ENCODE measurements at regions not wholly inside any gene's neighbourhood (a gene's known extent, or its start where the extent isn't known, plus 50 kb on each side); places are given as distances from the start of the nearest gene placed in this dataset.

DNA sequence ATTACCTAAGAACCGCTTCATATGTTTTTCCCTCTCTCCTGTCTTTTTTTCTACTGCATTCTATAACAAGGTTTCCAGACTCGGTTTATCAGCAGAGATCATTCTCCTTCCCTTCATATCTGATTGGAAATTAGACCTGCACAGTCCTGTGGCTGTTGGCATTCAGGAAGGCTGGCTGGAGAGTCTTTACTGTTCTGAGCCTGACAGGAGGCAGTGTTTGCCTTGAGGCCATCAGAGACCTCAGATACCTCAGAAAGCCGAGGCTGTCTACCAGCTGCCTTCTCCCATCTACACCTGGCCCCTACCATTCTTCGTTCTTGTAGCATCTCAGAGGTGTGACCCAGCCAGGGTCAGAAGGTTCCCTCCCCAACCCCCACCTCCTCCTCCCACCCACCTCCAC, 182.0 kb downstream of the CAND1 start:
- no peaks in the 10 kb centered on the region for H3K9me3 ChIP-seq (ENCODE audit: insufficient read depth, low read depth, low read length)
- H3K18ac ChIP-seq (ENCODE audit: low read length), result no peak overlapping the region
- H3K27ac ChIP-seq (ENCODE audit: low read depth, low read length), result no peak overlapping the region
- H3K79me2 ChIP-seq (ENCODE audit: control insufficient read depth, insufficient read depth, low read length, poor library complexity), result no peaks in the 10 kb centered on the region
- H2BK120ac ChIP-seq (ENCODE audit: insufficient read depth, low read length, poor library complexity), result no peak overlapping the region
- H3K79me1 ChIP-seq (ENCODE audit: low read length), result peaks cover 3% of the 10 kb centered on the region
- H2BK5ac ChIP-seq (ENCODE audit: low read depth, low read length, poor library complexity), result no peak overlapping the region
- no peak overlapping the region for H3K9ac ChIP-seq (ENCODE audit: low read length)
- peak; percentile 49 to 74 for DNase-seq
- H4K12ac ChIP-seq (ENCODE audit: low read depth, low read length), result no peak overlapping the region
- no CpG with 5 or more reads among the region's 4 CpGs for WGBS (ENCODE audit: extremely low coverage, insufficient coverage, insufficient read length)
- no peak overlapping the region for H3K23ac ChIP-seq (ENCODE audit: low read length)
- no peak overlapping the region for H4K91ac ChIP-seq (ENCODE audit: low read depth, low read length)
- no peak overlapping the region for H4K8ac ChIP-seq (ENCODE audit: low read depth, low read length)
- H3K27me3 ChIP-seq (ENCODE audit: insufficient read depth, low read length), result no peaks in the 10 kb centered on the region
- no peaks in the 10 kb centered on the region for H3K36me3 ChIP-seq (ENCODE audit: control insufficient read depth in 1 of 2, insufficient read depth in 2 of 2, low read length in 2 of 2)
- no peak overlapping the region for H3K4me2 ChIP-seq (ENCODE audit: low read length)
- no peak overlapping the region for H2AK5ac ChIP-seq (ENCODE audit: low read length)
- peaks cover 3 to 8% of the 10 kb centered on the region in 2 experiments for H3K4me1 ChIP-seq (ENCODE audit: control insufficient read depth in 1 of 2, insufficient read depth in 2 of 2, low read length in 2 of 2)
- no peak overlapping the region for H2BK12ac ChIP-seq (ENCODE audit: low read length)
- H3K4me3 ChIP-seq (ENCODE audit: low read depth, low read length), result no peak overlapping the region
- no peak overlapping the region for H3K4ac ChIP-seq (ENCODE audit: low read depth, low read length)
- H2AFZ ChIP-seq (ENCODE audit: insufficient read depth, low read length, poor library complexity), result no peak overlapping the region
- no peak overlapping the region for H3K14ac ChIP-seq (ENCODE audit: low read length)

DNA sequence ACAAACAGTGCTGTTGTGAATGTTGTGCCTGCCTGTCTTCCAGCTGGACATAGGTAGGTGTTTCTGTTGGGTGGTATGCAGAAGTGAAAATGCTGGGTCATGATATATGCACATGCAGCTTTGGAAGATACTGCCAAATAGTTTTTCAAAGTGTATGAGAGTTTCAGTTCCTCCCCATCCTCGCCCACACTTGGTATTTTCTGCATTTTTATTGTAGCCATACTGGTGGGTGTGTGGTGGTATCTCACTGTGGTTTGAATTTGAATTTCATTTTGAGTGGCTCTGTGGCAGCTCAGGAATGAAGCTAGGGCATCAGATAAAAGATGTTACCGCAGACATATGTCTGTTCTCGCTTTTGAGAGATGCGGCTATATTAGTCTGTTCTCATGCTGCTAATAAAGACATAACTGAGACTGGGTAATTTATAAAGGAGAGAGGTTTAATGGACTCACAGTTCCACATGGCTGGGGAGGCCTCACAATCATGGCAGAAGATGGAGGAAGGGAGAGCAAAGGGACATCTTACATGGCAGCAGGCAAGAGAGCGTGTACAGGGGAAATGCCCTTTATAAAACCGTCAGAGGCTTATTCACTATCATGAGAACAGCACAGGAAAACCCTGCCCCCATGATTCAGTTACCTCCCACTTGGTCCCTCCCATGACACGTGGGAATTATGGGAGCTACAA, 183.1 kb downstream of the CAND1 start:
- no peak overlapping the region for H3K4ac ChIP-seq (ENCODE audit: low read depth, low read length)
- H4K12ac ChIP-seq (ENCODE audit: low read depth, low read length), result no peak overlapping the region
- no peak overlapping the region for H2AFZ ChIP-seq (ENCODE audit: insufficient read depth, low read length, poor library complexity)
- no peak overlapping the region for H3K27ac ChIP-seq (ENCODE audit: low read depth, low read length)
- H3K18ac ChIP-seq (ENCODE audit: low read length), result no peak overlapping the region
- H3K4me1 ChIP-seq (ENCODE audit: control insufficient read depth in 1 of 2, insufficient read depth in 2 of 2, low read length in 2 of 2), result peaks cover 3 to 8% of the 10 kb centered on the region in 2 experiments
- H2BK120ac ChIP-seq (ENCODE audit: insufficient read depth, low read length, poor library complexity), result no peak overlapping the region
- no peak overlapping the region for H3K14ac ChIP-seq (ENCODE audit: low read length)
- H3K36me3 ChIP-seq (ENCODE audit: control insufficient read depth in 1 of 2, insufficient read depth in 2 of 2, low read length in 2 of 2), result no peaks in the 10 kb centered on the region
- no peak overlapping the region for H3K4me3 ChIP-seq (ENCODE audit: low read depth, low read length)
- H4K91ac ChIP-seq (ENCODE audit: low read depth, low read length), result no peak overlapping the region
- H3K79me2 ChIP-seq (ENCODE audit: control insufficient read depth, insufficient read depth, low read length, poor library complexity), result no peaks in the 10 kb centered on the region
- WGBS (ENCODE audit: extremely low coverage, insufficient coverage, insufficient read length), result no CpG with 5 or more reads among the region's 7 CpGs
- no peak overlapping the region for H3K23ac ChIP-seq (ENCODE audit: low read length)
- no peaks in the 10 kb centered on the region for H3K27me3 ChIP-seq (ENCODE audit: insufficient read depth, low read length)
- no peak overlapping the region for H4K8ac ChIP-seq (ENCODE audit: low read depth, low read length)
- no peak overlapping the region for H3K9ac ChIP-seq (ENCODE audit: low read length)
- H2BK5ac ChIP-seq (ENCODE audit: low read depth, low read length, poor library complexity), result no peak overlapping the region
- no peak overlapping the region for H3K4me2 ChIP-seq (ENCODE audit: low read length)
- no peak overlapping the region for H2BK12ac ChIP-seq (ENCODE audit: low read length)
- peaks cover 3% of the 10 kb centered on the region for H3K79me1 ChIP-seq (ENCODE audit: low read length)
- DNase-seq, result no peak
- H3K9me3 ChIP-seq (ENCODE audit: insufficient read depth, low read depth, low read length), result no peaks in the 10 kb centered on the region
- no peak overlapping the region for H2AK5ac ChIP-seq (ENCODE audit: low read length)

DNA sequence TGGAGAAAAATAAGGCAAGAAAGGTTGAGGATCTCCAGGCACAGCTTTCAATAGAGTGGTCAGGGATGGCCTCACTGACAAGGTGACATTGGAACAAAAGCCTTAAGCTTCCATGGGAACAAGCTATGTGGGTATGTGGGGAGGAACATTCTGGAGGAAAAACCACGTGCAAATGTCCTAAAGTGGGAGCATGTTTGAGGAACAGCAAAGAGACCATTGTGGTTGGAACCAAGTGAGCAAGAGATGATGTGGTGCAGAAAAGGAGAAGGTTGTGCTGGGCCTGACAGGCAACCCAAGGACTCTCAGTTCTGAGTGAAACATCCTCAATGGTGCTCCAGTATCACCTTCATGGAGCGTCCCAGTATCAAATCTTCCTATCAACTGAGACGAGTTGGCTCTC, 184.0 kb downstream of the CAND1 start:
- H3K14ac ChIP-seq (ENCODE audit: low read length), result no peak overlapping the region
- H2BK12ac ChIP-seq (ENCODE audit: low read length), result no peak overlapping the region
- H3K27me3 ChIP-seq (ENCODE audit: insufficient read depth, low read length), result no peaks in the 10 kb centered on the region
- no peak overlapping the region for H3K23ac ChIP-seq (ENCODE audit: low read length)
- H3K18ac ChIP-seq (ENCODE audit: low read length), result no peak overlapping the region
- H3K9ac ChIP-seq (ENCODE audit: low read length), result no peak overlapping the region
- DNase-seq, result no peak
- H4K12ac ChIP-seq (ENCODE audit: low read depth, low read length), result no peak overlapping the region
- H3K4me1 ChIP-seq (ENCODE audit: control insufficient read depth in 1 of 2, insufficient read depth in 2 of 2, low read length in 2 of 2), result peaks cover 4 to 8% of the 10 kb centered on the region in 2 experiments
- no peak overlapping the region for H3K27ac ChIP-seq (ENCODE audit: low read depth, low read length)
- H3K9me3 ChIP-seq (ENCODE audit: insufficient read depth, low read depth, low read length), result no peaks in the 10 kb centered on the region
- H2BK120ac ChIP-seq (ENCODE audit: insufficient read depth, low read length, poor library complexity), result no peak overlapping the region
- H2AK5ac ChIP-seq (ENCODE audit: low read length), result no peak overlapping the region
- no peak overlapping the region for H3K4ac ChIP-seq (ENCODE audit: low read depth, low read length)
- H3K36me3 ChIP-seq (ENCODE audit: control insufficient read depth in 1 of 2, insufficient read depth in 2 of 2, low read length in 2 of 2), result no peaks in the 10 kb centered on the region
- no peaks in the 10 kb centered on the region for H3K79me2 ChIP-seq (ENCODE audit: control insufficient read depth, insufficient read depth, low read length, poor library complexity)
- H2AFZ ChIP-seq (ENCODE audit: insufficient read depth, low read length, poor library complexity), result no peak overlapping the region
- H3K79me1 ChIP-seq (ENCODE audit: low read length), result peaks cover 3% of the 10 kb centered on the region
- no peak overlapping the region for H3K4me3 ChIP-seq (ENCODE audit: low read depth, low read length)
- H2BK5ac ChIP-seq (ENCODE audit: low read depth, low read length, poor library complexity), result no peak overlapping the region
- WGBS (ENCODE audit: extremely low coverage, insufficient coverage, insufficient read length), result no CpG with 5 or more reads among the region's 3 CpGs
- H3K4me2 ChIP-seq (ENCODE audit: low read length), result no peak overlapping the region
- no peak overlapping the region for H4K91ac ChIP-seq (ENCODE audit: low read depth, low read length)
- no peak overlapping the region for H4K8ac ChIP-seq (ENCODE audit: low read depth, low read length)

DNA sequence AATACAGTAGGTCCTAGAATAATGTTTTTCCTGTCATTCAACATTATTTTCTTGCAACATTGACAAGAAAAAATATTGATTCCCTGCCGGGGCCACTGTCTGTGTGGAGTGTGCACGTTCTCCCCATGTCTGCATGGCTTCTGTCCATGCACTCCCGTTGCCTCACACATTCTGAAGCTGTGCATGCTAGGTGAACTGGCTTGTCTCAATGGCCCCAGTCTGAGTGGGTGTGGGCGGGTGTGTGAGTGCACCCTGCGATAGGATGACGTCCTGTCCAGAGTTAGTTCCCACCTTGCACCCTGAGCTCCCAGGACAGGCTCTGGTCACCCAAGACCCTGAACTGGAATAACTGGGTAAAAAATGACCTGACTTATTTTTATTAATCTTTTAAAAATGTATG, 186.1 kb downstream of the CAND1 start:
- no peak overlapping the region for H3K14ac ChIP-seq (ENCODE audit: low read length)
- WGBS (ENCODE audit: extremely low coverage, insufficient coverage, insufficient read length), result no CpG with 5 or more reads among the region's 6 CpGs

More for the DNA sequence above, 186.1 kb downstream of the CAND1 start:
- H2BK120ac ChIP-seq (ENCODE audit: insufficient read depth, low read length, poor library complexity), result no peak overlapping the region
- no peak overlapping the region for H3K4me3 ChIP-seq (ENCODE audit: low read depth, low read length)
- H3K9ac ChIP-seq (ENCODE audit: low read length), result no peak overlapping the region
- no peak overlapping the region for H3K4me2 ChIP-seq (ENCODE audit: low read length)
- H3K79me2 ChIP-seq (ENCODE audit: control insufficient read depth, insufficient read depth, low read length, poor library complexity), result no peaks in the 10 kb centered on the region
- H4K12ac ChIP-seq (ENCODE audit: low read depth, low read length), result no peak overlapping the region
- H3K23ac ChIP-seq (ENCODE audit: low read length), result no peak overlapping the region
- H3K79me1 ChIP-seq (ENCODE audit: low read length), result peaks cover 3% of the 10 kb centered on the region
- H3K18ac ChIP-seq (ENCODE audit: low read length), result no peak overlapping the region
- no peak overlapping the region for H4K8ac ChIP-seq (ENCODE audit: low read depth, low read length)
- H4K91ac ChIP-seq (ENCODE audit: low read depth, low read length), result no peak overlapping the region
- no peaks in the 10 kb centered on the region for H3K9me3 ChIP-seq (ENCODE audit: insufficient read depth, low read depth, low read length)
- DNase-seq, result no peak
- no peak overlapping the region for H3K4ac ChIP-seq (ENCODE audit: low read depth, low read length)
- H3K4me1 ChIP-seq (ENCODE audit: control insufficient read depth in 1 of 2, insufficient read depth in 2 of 2, low read length in 2 of 2), result peaks cover 2 to 5% of the 10 kb centered on the region in 2 experiments
- no peaks in the 10 kb centered on the region for H3K36me3 ChIP-seq (ENCODE audit: control insufficient read depth in 1 of 2, insufficient read depth in 2 of 2, low read length in 2 of 2)
- H2AK5ac ChIP-seq (ENCODE audit: low read length), result no peak overlapping the region
- no peak overlapping the region for H2AFZ ChIP-seq (ENCODE audit: insufficient read depth, low read length, poor library complexity)
- no peak overlapping the region for H2BK12ac ChIP-seq (ENCODE audit: low read length)
- H3K27ac ChIP-seq (ENCODE audit: low read depth, low read length), result no peak overlapping the region
- H2BK5ac ChIP-seq (ENCODE audit: low read depth, low read length, poor library complexity), result no peak overlapping the region
- no peaks in the 10 kb centered on the region for H3K27me3 ChIP-seq (ENCODE audit: insufficient read depth, low read length)
